Fibroblast of gingiva (primary cell): ENCODE measurements at regions not wholly inside any gene's neighbourhood (a gene's known extent, or its start where the extent isn't known, plus 50 kb on each side); places are given as distances from the start of the nearest gene placed in this dataset.
A peak's percentile ranks its signal among the peaks of the same experiment; 100 is the strongest.
"Not testable (repeated sequence)": the region's sequence is repeated elsewhere in the genome, so short reads cannot be mapped to it uniquely, and the experiment has no call there.

Experiments
- DNase-seq: peaks from one replicate; pipeline ENCODE4 v3.0.0-alpha.2; 2011; ENCODE audit warnings: low read depth

DNA sequence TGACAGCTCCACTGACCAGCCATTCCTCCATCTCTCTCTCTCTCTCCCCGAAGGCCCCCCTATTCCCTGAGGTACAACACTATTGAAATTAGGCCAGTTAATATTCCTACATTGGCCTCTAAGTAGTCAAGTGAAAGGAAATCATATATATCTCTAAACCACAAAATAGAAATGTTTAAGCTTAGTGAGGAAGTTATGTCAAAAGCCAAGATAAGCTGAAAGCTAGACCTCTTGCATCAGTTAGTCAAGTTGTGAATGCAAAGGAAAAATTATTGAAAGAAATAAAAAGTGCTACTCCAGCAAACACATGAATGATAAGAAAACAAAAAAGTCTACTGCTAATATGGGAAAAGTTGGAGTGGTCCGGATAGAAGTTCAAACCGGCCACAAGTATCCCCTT, 301.3 kb upstream of the RBMS1 start:
- DNase-seq, result no peak

DNA sequence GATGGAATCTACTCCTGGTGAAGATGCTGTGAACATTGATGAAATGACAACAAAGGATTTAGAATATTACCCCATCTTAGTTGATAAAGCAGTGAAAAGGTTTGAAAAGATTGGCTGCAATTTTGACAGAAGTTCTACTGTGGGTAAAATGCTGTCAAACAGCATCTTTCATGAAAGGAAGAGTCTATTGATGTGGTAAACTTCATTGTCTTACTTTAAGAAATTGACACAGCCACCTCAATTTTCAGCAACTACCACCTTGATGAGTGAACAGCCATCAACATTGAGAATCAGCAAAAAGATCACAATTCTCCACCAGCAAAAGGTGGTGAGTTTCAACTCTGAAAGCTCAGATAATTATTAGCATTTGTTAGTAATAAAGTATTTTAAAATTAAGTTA, 310.3 kb upstream of the RBMS1 start:
- DNase-seq, result no peak

DNA sequence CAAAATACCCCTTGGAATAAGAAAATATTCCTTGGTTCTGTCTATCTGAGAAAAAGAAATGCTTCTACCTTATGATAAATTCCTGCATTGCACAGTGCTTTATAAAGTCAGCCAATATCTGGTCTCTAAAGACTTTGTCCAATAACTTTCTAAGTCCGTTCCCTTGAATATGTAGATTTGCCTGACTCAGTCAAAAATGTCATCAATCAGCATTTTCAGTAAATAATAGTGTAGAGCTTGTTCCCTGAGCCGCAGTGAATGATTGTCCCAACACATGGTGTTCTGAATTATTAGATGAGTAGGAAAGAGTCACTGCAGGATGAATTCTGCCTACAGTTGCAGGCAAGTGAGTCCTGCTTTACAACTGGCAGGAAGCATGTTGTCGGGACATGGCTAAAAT, 316.8 kb upstream of the RBMS1 start:
- DNase-seq, result no peak

DNA sequence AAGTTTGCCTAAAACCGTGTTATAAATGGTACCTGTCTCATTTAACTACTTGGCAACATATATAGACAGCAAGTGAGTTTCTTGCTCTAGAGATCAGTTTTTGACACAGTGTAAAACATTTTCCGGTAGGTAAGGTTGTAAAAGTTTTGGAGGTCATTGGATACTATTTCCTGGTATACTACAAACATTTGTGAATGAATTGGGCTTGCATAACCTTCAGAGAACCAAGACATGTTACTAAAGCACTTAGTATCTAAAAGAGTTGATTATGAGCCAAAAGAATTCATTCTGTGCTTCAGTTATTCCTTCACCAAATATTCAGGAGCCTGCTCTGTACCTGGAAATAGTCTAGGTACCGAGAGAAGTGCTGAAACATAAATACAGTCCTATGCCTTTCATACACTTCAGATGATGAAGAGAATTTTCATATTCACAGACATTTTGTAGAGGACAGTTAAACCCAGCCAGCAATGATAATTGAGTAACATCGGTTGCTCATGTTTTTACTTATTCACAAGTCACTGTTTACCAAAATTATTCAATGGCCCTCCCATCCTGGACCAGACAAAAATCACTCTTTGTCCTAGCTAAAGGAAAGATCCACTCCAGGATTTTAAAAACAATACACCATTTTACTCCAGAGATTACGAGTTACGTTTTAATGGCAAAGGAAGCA, 319.4 kb upstream of the RBMS1 start:
- DNase-seq, result peak; percentile 24

DNA sequence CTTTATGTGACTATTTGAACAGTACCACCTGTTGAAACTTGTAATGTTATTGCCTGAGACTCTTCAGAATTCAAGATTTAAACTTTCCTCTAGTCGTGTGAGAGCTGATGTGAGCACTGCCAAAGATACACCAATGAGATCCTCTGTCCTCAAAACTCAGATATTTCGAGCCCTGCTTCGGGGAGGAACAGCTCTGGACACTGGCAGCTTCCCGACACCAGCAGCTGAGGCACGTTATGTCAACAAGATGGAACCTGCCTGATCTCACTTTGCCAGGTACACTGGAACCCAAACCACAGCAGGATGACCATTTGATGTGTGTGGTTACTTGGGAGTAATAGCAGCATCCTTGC, 319.9 kb upstream of the RBMS1 start:
- no peak for DNase-seq

DNA sequence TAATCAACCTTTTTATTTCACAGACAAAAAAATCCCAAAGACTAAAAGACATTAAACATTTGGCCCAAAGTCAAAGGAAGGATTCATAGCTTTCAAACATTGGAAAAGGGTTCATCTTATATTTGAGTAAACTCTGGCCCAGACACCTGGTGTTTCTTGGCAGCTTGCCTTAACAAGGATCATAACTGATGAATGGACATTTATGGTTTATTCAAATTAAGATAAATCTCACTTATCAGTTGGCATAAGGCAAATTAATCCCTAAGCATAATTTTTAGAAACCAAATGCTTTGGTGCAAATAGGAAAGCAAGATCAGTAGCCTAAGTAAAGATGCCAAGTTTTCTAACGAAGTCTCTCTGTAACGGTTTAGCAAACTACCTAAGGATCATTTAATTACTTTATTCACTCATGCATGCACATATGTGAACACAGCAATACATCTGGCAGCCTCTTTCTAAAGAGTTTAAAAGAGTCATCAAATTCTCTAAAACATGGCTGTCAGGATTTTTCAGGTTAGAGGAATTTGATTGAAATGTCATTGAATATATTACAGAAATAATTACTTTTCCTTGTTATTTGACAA, 323.4 kb upstream of the RBMS1 start:
- no peak for DNase-seq

DNA sequence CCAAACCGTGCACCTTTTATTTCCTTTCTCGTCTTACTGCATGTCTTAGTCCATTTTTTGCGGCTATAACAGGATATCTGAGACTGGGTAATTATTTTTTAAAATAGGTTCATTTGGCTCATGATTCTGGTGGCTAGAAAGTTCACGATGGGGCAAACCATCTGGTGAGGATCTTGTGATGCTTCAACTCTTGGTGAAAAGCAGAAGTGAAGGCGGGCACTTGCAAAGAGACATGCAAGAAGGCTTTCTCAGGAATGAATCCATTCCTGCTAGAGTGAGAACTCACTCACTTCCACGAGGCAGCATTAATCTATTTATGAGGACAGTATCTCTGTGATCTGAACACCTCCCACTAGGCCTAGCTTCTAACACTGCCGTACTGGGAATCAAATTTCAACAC, 327.1 kb upstream of the RBMS1 start:
- no peak for DNase-seq

DNA sequence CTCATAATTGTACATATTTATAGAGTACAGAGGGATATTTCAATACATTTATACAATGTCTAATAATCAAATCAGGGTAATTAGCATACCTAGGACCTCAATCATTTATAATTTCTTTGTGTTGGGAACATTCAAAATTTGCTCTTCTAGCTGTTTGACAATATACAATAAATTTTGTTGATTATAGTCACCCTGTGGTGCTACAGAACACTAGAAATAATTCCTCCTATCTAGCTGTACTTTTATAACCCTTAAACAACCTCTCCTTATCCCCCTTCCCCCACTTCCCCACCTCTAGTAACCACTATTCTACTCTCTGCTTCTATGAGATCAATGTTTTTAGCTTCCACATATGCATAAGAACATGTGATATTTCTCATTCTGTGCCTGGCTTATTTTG, 328.4 kb upstream of the RBMS1 start:
- DNase-seq, result no peak

DNA sequence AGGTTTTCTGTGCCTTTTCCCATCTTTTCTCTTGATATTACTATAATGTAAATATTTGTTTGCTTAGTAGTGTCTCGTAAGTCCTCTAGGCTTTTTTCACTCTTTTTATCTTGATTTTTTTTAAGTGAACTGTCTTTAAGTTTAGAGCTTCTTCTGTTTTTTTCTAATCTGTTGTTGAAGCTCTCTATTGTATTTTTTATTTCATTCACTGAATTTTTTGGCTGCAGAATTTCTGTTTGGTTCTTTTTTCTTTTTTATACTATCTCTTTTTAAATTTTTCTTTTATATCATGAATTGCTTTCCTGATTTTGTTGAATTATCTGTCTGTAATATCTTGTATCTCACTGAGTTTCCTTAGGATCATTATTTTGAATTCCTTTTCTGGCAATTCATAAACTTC, 331.8 kb upstream of the RBMS1 start:
- DNase-seq, result no peak

DNA sequence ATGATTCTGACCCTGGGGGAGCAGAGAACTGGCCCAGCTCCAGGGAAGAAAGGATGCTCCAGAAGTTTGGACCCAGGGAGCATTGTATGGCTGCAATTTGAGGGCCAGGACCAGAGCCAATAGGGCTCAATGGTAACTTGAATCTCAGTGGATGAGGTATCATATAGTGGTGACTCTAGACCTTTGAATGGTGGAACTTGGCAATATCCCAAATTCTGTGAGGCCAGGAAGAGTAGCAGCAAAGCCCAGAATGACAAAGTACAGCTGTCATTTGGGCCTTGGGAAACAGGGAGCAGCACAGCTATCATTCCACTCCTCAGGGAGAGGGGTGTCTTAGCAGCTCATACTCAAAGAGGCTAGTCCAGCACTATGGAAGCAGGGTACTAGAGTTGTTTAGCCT, 332.9 kb upstream of the RBMS1 start:
- DNase-seq, result no peak

DNA sequence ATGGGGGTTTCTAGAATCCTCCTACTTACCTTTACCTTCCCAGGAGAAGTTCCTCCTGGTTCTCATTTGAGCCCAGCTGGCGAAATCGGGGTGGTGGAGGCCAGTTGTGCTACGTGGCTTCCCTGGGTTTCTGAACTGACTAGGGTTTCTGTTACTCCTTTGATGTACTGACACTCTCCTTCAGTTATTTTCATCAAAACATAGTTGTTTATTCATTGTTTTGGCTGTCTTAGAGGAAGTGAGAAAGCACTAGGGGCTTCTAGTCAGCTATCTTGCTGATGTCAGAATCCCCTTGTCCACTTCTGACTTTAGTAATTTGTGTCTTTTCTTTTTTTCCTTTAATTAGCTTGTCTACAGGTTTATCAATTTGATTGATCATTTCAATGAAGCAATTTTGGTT, 332.2 kb upstream of the TANK start:
- no peak for DNase-seq

DNA sequence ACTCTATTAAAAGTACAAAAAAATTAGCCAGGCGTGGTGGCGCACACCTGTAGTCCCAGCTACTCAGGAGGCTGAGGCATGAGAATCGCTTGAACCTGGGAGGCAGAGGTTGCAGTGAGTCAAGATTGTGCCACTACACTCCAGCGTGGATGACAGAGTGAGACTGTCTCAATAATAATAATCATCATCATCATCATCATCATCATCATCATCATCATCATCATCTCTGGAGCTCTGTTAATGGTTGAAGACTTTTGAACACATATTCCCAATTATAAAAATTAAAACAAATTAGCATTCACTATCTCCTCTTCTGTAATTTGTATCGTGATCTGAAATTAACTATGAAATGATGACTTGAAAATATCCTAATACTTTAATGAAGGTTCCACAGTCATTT, 327.8 kb upstream of the TANK start:
- not testable (repeated sequence) for DNase-seq

DNA sequence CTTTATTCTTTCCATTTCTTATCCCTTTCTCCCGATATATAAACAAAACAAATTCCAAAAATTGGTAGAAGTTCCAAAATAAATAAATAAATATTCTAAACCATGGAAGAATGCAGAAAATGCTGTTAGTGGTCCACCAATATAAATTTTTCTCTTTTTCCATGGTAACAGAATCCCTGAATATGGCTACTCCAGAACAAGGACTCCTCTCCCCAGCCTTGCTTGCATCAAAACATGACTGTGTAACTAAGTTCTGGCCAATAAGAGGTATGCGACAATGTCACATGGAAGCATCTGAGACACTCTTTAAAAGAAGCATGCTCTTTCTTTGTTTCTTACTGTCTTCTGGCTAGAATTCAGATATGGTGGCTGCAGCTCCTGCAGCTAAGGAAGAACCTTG, 325.1 kb upstream of the TANK start:
- peak; percentile 60 for DNase-seq

DNA sequence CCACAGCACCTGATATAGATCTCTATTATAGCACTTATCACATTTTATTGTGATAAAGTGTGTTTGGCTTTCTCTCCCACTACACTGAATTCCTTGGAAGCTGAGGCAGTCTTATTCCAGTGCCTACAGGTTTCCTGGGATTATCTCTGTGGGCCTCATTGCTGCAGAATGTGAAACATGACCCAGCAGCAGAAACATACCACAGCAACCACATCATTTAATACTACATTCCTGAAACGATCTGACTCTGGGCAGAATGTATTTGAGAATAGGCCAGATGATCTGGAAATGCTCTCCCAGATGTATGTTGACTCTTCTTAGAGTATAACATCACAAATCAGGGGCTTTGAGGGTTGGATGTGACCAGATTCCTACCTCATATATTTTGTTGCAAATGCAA, 323.5 kb upstream of the TANK start:
- DNase-seq, result peak; percentile 87

DNA sequence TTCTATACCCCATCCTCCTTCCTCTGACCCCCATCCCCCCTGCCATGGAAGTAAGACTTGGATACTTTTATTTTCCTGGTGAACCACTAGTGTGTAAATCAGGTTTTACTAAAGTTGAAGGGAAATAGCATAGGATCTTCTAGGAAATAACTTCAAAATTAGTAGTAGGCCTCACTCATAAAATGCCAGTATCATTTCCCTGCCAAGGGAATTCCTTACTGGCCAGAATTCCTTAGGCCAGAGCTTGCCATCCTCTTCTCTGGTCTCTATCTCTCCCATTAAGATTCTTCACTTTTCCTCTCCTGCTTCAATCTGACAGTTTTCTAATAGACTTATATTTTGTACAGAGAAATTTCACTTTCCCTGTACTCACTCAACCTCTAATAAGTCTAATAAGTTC, 322.8 kb upstream of the TANK start:
- peak; percentile 11 for DNase-seq

DNA sequence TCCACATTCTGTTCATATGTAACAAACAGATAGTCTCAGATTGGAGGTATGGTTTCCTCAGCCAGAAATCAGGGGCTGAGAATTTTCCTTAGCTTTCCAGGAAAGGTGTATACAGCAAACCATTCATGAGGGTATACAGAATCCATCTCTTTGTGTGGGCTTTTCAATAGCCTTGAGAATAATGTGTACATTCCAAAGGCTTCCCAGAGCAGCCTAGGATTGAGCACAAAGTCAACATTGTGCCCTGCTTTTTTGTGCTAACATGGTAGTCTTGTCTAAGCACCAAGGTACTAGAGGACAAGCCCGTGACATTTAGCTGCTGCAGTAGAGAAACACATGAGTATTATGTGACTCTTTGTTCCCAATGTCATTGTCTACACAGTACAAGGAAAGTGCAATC, 322.1 kb upstream of the TANK start:
- no peak for DNase-seq

DNA sequence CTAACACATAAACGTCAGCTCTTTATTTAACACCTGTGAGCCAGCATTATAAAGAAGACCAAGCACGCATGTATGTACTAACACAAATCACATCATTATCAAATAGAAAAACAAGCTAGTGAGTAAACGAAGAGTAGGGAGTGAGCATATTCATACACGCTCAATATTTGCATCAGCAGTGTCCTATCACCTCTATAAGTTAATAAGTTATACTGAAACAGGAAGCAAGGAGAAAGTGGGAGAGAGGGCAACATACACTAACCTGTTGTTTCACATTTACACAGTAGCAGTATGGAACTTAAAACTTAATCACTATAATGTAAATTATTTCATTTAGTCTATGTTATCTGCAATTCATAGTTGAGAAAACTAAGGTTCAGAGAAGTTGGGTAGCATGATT, 321.5 kb upstream of the TANK start:
- DNase-seq, result no peak

DNA sequence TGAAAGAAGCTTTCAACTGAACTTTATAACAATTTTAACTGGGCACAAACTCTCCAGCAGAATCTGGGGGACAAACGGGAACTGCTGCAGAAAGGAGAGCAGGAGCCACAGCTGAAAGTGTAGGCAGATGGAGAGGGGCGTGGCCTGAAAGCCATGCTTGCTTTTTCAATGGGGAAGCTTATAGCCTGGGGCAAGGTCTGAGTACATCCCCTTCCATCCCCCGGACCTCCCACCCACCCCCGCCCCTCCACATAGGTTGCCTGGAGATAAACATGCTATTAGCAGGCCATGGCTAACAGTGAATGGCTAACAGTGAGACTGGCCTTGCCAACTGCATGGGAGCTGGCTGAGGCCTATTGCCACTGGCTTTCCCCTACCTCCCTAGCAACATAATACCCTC, 317.9 kb upstream of the TANK start:
- no peak for DNase-seq

DNA sequence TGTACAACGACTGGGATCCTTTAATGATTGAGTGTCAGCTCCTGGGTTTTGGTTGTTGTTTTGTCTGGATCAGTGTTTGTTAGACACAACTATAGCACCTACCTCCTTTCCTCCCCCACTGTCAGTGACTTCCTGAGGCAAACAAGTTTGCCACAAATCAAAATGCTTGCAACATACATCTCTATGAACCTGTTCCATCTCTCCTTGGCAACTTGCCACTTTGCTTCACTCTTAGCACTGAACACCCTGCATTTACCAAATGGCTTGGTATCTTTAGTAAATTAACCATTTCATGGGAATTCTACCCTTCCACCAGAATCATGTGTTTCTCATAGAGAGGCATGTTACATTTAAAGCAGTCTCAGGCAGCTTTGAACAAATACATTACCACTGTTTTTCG, 301.1 kb upstream of the TANK start:
- no peak for DNase-seq

DNA sequence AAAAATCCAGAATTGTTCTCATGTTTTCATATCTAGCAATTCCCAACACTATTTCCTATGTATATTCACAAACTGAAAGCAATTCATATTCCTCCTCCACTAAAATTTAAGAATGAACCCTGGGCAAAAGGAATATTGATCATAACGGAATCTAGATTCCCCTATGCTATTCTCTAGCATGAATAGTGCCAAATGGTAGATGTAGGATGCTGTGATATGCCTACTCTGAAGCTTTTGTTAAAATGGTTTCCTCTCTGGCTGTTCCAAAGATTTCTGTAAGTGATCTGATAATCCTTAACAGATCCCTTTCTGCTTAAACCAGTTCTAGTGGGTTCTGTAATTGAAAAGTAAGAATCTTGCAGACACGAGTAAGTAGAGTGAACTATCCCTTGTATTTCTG, 298.0 kb upstream of the TANK start:
- no peak for DNase-seq

DNA sequence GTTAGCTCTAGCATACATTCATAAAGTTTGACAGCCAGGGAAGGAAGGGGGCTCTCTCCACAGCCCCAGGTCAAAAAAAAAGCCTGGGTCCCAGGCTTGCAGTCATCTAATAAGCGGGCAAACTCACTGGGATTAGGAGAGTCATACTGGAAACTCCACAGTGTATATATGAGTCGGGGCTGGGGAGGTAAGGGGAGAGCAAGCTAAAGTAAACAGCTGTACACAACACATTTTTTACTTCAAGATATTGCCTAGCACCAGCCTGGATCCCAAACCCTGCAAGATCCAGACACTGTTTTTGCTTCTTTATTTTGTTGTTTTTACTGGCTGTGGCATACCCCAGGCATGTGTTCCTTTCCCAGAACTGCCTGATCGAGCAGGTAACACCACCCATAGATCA, 291.3 kb upstream of the TANK start:
- peak; percentile 24 for DNase-seq

DNA sequence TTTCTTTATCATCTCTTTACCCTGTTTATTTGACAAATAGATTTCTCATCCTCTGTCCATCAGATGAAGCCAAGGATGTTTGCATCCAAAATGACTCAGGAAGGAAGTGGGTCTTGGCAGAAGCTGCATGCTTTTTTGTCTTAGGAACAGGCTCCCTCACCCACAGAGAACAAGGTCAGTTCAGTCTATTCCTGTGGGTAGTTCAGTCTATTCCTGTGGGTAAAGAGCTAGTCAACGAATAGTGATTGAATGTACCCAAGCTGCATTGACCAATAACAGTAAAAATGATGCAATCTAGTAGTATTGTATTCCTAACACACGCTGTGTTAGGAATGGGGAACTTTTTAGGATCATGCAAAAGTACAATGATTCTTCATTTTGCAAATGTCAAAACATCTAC, 290.8 kb upstream of the TANK start:
- DNase-seq, result peak; percentile 99

DNA sequence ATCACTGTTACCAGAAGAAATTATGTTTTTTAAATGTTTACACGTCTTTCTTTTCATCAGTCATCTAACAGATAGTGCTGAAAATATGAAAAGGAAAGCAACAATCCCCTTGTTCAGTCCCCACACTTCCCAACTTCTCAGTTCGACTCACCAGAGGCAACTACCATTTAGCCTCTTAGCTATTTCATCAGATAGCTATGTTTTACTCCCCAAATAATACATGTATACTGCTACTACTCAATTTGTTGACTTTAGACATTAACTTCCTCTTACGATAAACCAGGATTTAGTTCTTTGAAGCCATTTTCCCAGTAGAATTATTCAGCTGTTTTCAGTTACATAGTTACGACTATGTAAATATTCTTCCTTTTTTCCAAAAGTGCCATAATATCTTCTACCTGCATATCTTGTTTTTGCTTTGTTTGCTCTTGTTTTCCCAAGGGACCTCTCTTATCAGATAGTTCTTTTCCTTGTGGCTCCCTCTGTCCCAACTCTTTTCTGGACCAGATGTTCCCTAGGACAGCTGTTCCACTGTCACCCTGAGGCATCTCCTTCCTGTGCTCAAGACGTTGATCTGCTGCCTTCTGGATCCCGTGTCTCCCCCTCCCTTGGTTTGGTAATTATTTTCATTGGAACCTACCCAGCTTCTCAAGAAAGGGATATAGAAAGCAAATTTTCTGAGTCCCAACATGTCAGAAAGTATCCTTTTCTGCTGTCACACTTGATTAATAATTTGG, 289.3 kb upstream of the TANK start:
- peak; percentile 81 for DNase-seq

DNA sequence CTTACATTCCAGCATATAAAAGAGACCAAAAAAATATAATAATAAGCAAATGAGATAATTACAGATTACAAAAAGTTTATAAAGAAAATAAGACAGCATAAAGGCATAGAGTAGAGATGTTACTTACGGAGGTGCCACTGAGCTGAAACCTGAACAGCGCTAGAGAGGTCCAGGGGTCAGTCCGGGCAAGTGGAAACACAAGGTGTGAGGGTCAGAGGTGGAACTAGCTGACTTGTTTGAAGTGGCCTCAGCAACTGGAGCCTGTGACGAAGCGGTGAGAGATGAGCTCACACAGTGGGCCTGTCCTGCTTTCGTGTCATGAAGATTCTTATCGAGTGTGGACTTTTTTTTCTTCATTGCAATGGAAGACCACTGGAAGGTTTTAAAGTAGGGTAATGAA, 288.3 kb upstream of the TANK start:
- no peak for DNase-seq
